Left ventricle myocardium inferior (tissue), 1 donor: ENCODE measurements at regions not wholly inside any gene's neighbourhood (a gene's known extent, or its start where the extent isn't known, plus 50 kb on each side); places are given as distances from the start of the nearest gene placed in this dataset.

Experiments
- DNase-seq: peaks from one replicate; pipeline ENCODE4 v3.0.0-alpha.2; 2020
- H3K27ac ChIP-seq: fragments of 200-600 bp; replicated peaks from 2 replicates; pipeline ENCODE4 v1.8.0; 2021
- H3K27me3 ChIP-seq: fragments of 200-600 bp; 2 replicates; pipeline ENCODE4 v1.8.0; 2021; ENCODE audit warnings: low read depth
- H3K36me3 ChIP-seq: fragments of 200-600 bp; 2 replicates; pipeline ENCODE4 v1.8.0; 2021
- H3K4me1 ChIP-seq: fragments of 200-600 bp; 2 replicates; pipeline ENCODE4 v1.8.0; 2021
- H3K4me3 ChIP-seq: fragments of 200-600 bp; 2 replicates; pipeline ENCODE4 v1.8.0; 2021; ENCODE audit warnings: mild to moderate bottlenecking, moderate library complexity
- H3K9me3 ChIP-seq: fragments of 200-600 bp; replicated peaks from 2 replicates; pipeline ENCODE4 v1.8.0; 2021
- CTCF ChIP-seq: fragments of 200-600 bp; IDR thresholded peaks from 2 replicates; pipeline ENCODE4 v1.8.0; 2021; ENCODE audit warnings: antibody characterized with exemption, mild to moderate bottlenecking, borderline replicate concordance
- intact Hi-C: fragments of 100-400 bp; cut with micrococcal nuclease; formaldehyde crosslinking; loops from one replicate; pipeline ENCODE4 v1.11.0; 2022
- donor health status: DM: no; HTN: yes; CAD: no; lungs with severe emphysema.

GRCh38 chr16:79728048-79728922 lies 127.7 kb upstream of the MAF start:
- Histone ChIP-seq H3K4me3 (no peak overlapping the region), H3K27ac (no peak overlapping the region), H3K4me1 (peaks cover 7% of the 10 kb centered on the region), H3K36me3 (no peaks in the 10 kb centered on the region), H3K27me3 (no peaks in the 10 kb centered on the region), H3K9me3 (no peaks in the 10 kb centered on the region)
- intact Hi-C loops = no loop called here
- TF ChIP-seq CTCF = no peak
- DNase-seq = no peak

GRCh38 chr16:79726902-79727301 lies 126.4 kb upstream of the MAF start:
- H3K4me1 ChIP-seq = peaks cover 7% of the 10 kb centered on the region
- H3K27ac ChIP-seq = no peak overlapping the region
- TF ChIP-seq CTCF = no peak
- no peak overlapping the region for H3K4me3 ChIP-seq
- no peaks in the 10 kb centered on the region for H3K36me3 ChIP-seq
- no peaks in the 10 kb centered on the region for H3K27me3 ChIP-seq
- DNase-seq = no peak
- intact Hi-C loops = no loop called here
- no peaks in the 10 kb centered on the region for H3K9me3 ChIP-seq

- H3K36me3 ChIP-seq = no peaks in the 10 kb centered on the region
- no peak overlapping the region for H3K27ac ChIP-seq
- TF ChIP-seq CTCF = no peak
- H3K9me3 ChIP-seq = no peaks in the 10 kb centered on the region
- peaks cover 11% of the 10 kb centered on the region for H3K4me1 ChIP-seq
- no peaks in the 10 kb centered on the region for H3K27me3 ChIP-seq
- intact Hi-C loops = no loop called here
- no peak overlapping the region for H3K4me3 ChIP-seq
- DNase-seq = no peak
Measured at GRCh38 chr16:79725051-79725450, 124.5 kb upstream of the MAF start.

GRCh38 chr16:79723583-79724168 lies 123.1 kb upstream of the MAF start:
- TF ChIP-seq CTCF = no peak
- intact Hi-C loops = no loop called here
- Histone ChIP-seq H3K9me3 (no peaks in the 10 kb centered on the region), H3K27me3 (no peaks in the 10 kb centered on the region), H3K36me3 (no peaks in the 10 kb centered on the region), H3K4me3 (no peak overlapping the region), H3K4me1 (peaks cover 10% of the 10 kb centered on the region), H3K27ac (no peak overlapping the region)
- no peak for DNase-seq

DNA sequence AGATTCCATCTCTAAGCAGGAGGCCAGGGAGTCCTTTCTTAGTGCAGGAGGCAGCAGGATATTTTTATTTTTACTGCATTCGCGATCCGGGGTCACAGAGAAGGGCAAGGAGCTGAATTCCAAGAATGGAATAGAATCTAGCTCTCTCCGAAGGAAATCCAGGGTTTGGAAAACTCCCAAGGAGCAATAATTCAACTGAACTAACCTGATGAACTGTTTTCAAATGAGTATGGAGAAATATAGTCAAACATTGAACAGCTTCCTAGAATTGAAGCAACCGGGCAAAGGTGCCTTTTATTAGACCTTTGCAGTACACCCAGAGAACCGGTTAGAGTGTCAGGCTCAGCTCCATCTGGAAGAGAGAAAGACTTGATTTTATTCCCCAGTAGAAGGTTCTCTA lies 120.7 kb upstream of the MAF start:
- intact Hi-C loops = no loop called here
- no peak for DNase-seq

More for the DNA sequence above, 120.7 kb upstream of the MAF start:
- Histone ChIP-seq H3K4me1 (peaks cover 16% of the 10 kb centered on the region), H3K4me3 (no peak overlapping the region), H3K9me3 (no peaks in the 10 kb centered on the region), H3K36me3 (no peaks in the 10 kb centered on the region), H3K27ac (no peak overlapping the region), H3K27me3 (no peaks in the 10 kb centered on the region)
- no peak for TF ChIP-seq CTCF
